Astrocyte of the spinal cord (primary cell): ENCODE measurements at regions not wholly inside any gene's neighbourhood (a gene's known extent, or its start where the extent isn't known, plus 50 kb on each side); places are given as distances from the start of the nearest gene placed in this dataset.

Experiments used
- DNase-seq: peaks from one replicate; pipeline ENCODE4 v3.0.0; 2011; ENCODE audit warnings: low read depth, low spot score
- H3K4me3 ChIP-seq: 2 replicates; pipeline ENCODE4 v1.5.1; 2011; ENCODE audit warnings: low read depth, mild to moderate bottlenecking, low read length, moderate library complexity
- CTCF ChIP-seq: IDR thresholded peaks from 2 replicates; pipeline ENCODE4 v1.5.1; 2012; ENCODE audit warnings: low read depth, mild to moderate bottlenecking, low read length, inconsistent platforms
- in situ Hi-C: cut with HindIII; loops from 2 replicates; pipeline ENCODE4 v1.10.0; 2017; ENCODE audit warnings: low sequenced_read_pairs

DNA sequence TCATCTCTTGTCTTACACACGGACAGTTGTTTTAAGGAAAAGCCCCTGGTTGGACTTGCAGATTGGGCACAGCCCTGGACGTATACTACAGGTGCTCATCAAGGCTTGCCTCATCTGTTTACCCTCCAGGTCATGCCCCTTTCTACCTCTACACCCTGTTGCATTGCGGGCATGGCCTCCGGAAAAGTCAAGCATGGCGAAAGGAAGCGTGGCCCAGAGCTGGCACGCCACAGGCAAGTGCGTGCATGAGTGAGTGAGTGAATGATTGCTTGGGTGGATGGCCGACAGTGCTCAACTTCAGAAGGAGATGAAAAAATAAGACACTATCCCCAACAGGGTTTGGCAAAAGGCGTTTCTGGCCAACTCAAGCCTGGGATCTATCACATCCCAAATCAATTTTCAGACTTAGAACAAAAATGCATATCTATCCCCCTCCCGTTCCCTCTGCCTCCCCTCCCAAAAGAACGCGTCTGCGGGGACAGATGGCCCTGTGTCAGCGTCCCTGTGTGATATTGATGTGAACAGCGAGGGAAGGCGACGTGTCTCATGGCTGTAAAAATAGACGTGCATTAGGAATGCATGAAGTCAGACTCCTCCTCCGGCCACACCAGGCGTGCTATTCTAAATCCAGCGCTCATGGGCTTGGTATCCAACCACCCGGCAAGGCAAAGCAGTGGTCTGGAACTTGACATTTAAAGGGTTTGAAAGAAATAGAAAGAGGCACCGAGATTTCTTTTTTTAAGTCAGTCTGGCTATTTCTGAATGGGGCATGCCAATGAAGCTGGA, 96.0 kb downstream of the RPLP1 start:
- H3K4me3 ChIP-seq: no peak overlapping the region
- DNase-seq: no peak
- in situ Hi-C loops: no loop called here
- no peak for TF ChIP-seq CTCF

DNA sequence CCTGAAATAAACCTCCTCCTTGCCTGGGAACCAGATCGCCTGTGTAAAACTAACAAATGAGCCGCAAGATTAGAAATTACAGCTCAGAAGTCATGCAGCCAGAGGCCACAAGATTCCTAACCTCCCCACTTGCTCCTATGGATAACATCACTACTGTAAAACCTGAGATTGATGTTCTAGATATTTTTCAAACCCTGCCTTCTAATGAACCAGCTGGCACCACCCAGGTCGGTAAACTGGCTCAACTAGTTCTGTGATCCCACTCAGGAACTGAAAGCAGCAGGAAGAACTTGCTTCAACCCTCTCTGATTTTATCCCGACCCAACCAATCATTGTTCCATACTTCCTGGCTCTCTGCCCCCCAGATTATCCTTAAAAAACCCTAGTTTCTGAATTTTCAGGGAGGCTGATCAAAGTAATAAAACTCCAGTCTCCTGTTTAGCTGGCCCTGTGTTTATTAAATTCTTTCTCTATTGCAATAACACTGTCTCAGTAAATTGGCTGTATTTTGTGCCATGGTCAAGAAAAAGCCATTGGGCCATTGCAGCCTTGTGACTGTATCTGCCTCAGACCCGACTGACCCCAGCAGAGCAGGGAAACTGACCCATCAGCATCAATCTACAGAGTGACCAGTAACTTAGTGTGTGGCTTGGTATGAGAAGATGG, 98.9 kb downstream of the RPLP1 start:
- in situ Hi-C loops: no loop called here
- DNase-seq: no peak
- no peak overlapping the region for H3K4me3 ChIP-seq
- TF ChIP-seq CTCF: no peak

GRCh38 chr15:69552057-69552815, 99.6 kb downstream of the RPLP1 start:
- in situ Hi-C loops: no loop called here
- DNase-seq: no peak
- no peak for TF ChIP-seq CTCF
- H3K4me3 ChIP-seq: no peak overlapping the region

DNA sequence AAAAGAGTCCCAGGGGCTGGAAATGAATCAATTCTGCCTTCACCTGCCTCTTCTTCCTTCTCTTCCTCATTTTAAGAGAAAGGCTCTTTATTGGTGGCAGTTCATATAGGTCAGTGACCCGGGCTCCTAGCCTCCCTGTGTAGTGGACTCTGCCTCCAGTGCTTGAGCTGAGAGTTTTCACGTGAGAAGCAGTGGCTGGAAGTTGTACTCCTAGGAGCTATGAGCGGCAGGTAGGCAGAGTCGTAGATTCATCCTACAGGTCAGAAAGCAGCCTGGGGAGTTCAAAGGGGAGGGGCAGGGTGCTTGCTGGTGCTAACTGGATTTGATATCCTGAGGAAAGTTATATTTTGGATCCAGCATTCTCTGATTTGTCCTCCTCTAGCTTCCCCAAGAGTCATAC, 101.1 kb downstream of the RPLP1 start:
- in situ Hi-C loops: no loop called here
- TF ChIP-seq CTCF: no peak
- no peak overlapping the region for H3K4me3 ChIP-seq
- no peak for DNase-seq

GRCh38 chr15:69554279-69554961, 101.8 kb downstream of the RPLP1 start:
- no peak for DNase-seq
- in situ Hi-C loops: no loop called here
- H3K4me3 ChIP-seq: no peak overlapping the region
- no peak for TF ChIP-seq CTCF

- no peak for TF ChIP-seq CTCF
- no peak for DNase-seq
- no peak overlapping the region for H3K4me3 ChIP-seq
- in situ Hi-C loops: no loop called here
Measured at GRCh38 chr15:69555080-69555479, 102.5 kb downstream of the RPLP1 start.
